Fibroblast of skin of left biceps (primary cell): ENCODE measurements at regions not wholly inside any gene's neighbourhood (a gene's known extent, or its start where the extent isn't known, plus 50 kb on each side); places are given as distances from the start of the nearest gene placed in this dataset.
A peak's percentile ranks its signal among the peaks of the same experiment; 100 is the strongest.

Source experiments
- DNase-seq, 2 experiments: peaks; one replicate each; pipeline ENCODE4 v3.0.0-alpha.2; 2013; ENCODE audit warnings: low read depth in 2 of 2

DNA sequence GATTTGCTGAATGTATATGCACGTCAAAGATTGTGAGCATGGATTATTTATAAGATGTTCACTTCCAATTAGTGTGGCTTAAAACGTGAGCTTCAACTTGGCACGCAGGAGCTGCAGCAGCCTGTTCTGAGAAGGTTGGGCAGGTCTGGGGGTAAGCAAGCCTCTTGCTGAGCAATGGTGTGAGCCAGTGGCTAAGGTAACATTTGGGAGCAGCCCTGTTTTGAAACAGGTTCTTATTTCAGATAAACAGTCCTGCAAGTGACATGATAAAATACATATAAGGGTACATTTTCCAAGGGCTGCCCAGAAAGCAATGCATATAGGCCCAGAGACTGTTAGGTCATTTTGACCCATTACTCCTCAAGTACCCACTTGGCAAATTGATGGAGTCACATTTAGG is 415.3 kb downstream of the ZNF521 start:
- DNase-seq = no peak

DNA sequence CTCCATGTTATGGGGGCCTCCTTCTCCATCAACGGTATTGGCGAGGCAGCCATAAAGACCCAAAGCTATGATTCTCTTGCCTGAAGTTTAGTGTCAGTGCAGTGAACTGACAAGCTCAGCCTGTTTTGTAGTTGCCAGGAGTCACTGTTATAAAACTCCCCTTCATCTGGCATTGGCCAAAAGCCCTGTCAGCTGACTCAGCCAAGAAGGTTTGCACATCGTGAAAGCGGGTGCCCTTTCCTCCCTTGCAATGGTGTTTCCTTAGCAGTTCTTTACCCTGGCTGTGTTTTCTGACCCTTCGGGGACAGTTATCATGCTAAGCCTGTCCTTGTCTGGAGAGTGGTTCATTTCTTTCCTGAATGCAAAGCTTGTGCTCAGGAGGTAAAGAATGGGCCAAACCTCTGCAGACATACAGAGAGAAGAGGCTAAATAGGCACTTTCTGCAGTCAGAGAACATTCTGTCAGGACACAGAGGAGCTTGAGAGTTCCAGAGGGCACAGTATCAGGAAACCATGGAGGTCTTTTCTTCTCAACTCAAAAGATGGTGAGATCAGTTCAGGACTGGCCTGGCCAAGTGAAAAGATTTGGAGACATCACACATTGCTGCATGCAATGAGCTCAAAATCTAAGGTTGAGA is 414.2 kb downstream of the ZNF521 start:
- no peak for DNase-seq

DNA sequence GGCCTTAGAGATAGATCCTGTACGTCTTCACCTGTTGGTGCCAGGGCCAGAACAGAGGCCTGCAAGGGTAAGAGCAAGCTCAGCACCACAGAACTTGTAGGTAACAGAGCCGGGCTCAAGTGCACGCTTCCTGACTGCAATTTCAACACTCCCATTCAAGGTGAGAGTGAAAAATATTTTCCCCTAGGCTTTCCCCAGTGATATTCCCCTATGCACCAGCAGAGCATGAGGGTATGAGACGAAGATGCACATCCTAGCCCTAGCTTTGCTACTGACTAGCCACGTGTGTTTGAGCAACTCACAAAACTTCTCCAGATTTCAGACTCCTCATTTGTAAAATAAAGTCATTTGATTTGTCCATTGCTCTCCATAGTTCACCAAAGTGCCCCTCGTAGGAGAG is 411.6 kb downstream of the ZNF521 start:
- DNase-seq = no peak

DNA sequence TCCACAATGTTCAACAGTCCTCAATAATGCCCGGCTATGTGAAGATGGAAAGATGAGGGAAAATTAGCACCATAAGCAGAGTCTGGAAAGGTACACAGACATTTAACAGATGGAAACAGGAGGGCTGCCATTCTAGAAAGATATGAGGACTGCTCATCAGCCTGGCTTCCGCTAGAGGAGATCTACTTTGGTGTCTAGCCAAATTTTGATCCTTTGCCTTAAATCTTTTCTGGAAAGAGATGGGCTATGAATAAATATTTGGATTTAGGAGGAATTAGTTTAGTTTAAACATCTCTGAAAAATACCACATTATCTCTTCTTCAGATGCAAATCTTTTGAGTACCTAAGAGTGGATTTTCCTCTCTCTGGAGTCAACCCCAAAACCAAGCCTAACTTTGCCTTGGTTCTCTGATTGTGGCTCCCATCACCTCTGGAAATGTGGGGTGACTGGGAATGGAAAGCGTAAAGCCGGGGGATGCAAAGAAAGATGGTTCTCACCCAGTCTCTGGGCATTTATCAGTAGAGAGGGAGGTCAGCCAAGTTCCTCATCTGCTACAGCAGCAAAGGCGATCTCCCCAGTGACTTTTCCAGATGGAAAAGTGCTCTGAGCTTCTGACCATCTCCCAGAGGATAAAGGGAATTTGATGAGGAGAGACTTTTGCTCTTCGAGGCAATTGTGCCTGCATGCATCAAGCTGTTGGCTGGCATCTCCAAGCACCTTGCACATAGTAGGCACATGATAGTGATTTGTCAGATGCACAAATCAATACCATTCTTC is 410.6 kb downstream of the ZNF521 start:
- no peak for DNase-seq

DNA sequence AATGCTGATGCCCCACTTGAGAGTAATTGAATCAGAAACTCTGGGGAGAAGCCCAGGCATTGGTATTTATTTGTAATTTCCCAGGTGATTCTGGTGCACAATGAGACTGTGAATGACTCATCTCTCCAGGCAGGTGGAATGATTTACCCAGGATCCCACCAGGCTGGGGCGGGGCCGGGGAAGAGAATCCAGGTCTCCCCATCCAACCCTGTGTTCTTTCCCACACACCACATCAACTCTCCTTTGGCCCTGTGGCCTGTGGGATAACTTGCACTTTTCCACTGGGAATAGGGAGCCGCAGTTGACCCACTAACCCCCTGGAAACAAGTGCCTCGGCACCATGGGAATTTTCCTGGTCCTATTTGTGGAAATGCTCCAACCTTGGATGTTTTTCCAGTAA is 409.8 kb downstream of the ZNF521 start:
- no peak for DNase-seq

DNA sequence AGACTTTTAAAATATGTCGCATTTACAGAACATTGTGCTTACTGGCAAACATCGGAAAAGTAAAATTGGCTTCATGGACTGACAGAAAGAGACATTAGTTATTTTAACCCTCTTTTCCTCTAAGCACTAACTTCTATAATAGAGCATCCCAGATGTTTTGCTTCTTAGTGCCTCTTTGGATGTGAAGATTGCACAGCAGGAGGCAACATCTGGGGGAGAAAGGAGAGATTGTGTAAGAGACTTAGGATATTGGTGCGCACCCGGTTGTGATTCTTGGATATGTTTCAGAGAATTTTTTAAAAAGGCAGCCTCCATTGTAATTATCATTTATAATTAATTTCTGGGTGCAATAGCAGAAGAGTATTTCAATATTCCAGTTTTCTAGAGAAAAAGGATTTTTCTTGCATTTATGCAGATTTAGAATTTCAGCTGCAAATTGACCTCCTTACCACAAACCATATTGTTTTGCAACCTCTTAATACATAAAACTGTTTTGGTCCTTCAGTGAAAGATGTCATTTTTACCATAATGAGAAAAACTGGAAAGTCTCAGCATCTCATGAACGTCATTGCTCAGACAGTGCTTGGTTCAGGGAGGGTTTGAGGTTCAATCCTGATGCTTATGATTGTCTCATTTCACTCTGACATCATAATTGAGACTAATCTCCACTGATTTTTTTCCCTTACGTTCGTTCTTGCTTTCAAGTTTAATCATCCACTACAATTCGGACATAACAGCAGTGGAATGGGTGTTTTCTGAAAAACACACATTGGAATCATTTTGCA is 404.3 kb downstream of the ZNF521 start:
- no peak for DNase-seq

DNA sequence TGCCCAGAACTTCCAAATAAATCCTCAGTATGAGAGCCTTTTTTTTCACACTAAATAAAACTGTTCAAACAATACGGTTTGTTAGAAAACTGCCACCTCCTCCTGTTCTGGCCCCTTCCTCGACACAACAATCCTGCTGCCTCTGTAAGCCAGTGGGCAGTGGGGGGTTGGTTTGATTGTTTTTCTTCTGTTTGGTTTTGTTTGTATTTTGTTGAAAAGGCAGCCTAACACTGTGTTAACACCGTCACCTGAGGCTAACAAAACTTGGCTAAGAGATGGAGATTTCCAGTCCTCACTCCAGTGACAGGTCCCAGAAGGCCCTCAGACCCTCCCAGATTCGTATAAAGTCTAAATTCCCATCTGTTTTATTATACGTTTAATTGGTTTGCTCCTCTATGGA is 402.1 kb downstream of the ZNF521 start:
- DNase-seq = no peak

DNA sequence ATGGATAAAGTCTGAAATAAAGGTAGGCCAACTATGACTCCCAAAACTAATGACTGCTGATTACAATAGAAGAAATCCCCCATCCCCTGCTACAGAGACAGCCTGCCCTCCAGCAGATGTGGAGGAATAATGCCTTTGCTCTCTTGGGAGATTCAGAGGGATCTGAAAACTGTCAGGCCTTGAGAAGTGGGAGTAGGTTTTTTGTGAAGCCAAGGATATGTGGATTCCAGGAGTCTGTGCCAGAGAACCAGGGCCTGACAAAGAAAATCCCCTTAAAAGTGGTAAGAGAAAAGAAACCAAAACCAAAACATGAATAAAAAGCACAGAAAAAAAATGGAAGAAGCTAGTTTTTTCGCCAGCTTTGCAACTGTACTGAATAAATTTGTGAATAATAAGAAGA is 397.6 kb downstream of the ZNF521 start:
- DNase-seq = no peak

DNA sequence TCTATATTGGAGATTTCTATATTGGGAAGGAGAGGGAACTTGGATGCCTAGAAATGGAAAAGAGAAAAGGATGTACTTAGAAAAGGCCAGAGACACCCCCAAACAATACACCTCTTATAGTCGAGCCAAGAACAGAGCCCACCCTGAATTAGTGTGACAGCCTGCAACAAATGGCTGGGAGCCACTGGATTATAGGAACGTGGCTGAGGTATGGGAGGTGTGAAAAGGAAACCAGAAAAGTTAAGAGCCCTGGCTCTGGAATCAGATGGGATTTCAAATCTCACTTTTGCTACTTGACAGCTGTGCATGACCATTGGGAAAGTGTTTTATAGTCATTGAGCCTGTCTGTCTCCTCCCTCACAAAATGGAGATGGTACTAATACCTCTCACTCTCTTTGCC is 394.0 kb downstream of the ZNF521 start:
- DNase-seq = no peak

DNA sequence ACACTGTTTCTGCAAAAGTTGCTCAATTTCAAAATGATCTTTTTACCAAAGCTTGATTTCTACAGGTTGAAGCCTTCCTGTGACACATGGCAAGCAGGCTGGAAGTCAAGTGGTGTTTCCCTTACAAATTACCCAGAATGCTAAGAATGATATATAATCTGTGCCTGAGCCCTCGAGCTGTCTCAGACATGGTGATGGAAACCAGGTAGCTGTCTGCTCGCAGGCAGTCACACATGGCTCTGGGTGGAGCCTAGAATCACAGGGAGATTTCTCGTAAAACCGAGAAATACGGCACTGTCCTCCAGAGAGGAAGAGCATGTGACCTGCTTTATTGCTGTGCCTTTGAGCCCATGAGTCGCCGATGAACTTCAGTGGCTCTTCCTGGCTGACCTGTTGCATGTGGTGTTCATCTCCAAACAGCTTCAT is 392.9 kb downstream of the ZNF521 start:
- no peak for DNase-seq

DNA sequence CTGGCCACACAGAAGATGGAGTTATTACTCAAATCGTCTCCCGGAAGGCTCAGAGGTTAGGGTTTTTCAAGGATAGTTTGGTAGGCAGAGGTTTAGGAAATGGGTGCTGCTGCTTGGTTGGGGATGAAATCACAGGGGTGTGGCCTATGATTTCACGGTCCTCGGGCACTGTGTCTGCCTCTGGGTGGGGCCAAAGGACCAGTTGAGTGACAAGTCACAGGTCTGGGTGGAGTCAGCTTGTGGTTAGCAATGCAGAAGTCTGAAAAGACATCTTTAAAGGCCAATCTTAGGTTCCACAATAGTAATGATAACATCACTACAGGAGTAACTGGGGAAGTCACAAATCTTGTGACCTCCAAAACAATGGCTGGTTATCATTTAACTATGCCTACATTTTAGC is 387.8 kb downstream of the ZNF521 start:
- no peak for DNase-seq

DNA sequence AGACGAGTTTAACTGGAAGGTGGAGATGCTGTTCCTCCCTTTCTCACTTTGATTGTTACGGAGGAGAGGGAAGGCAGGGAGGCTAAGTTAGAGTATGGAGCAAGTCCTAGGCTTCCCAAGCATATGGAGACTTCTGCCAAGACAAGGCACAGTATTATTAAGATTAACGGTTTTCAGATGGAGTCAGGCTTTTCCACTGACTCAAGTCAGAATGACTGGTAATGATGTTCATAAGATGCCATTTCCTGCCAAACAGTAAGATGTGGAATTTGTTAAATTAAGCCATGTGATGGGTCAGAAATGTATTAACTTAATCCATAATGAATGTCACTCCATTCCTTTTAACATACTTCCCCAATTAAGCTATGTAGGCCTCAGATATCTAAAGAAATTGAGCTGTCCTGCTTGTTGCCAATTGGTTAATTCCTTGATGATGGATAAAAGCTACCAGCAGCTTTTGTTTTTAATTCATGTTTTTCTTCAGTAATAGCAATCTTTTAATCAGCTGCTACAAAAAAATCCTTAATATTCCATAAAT is 383.7 kb downstream of the ZNF521 start:
- peak; percentile 88 for DNase-seq

DNA sequence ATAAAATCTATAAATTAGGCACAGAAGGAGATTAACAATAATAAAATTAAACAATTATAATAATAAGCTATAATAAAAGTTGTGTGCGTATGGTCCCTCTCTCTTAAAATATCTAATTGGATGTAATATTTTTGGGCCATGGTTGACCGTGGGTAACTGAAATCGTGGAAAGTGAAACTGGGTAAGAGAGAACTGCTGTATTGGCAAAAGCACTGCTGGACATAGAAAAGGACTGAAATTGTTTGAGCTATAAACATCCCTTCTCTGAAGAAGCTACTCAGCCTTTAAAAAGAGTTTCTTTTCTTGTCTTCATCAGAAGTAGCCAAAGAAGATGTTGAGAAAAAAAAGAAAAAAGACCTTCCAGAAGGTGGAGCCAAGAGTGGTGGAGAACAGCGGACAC is 379.4 kb downstream of the ZNF521 start:
- no peak for DNase-seq

DNA sequence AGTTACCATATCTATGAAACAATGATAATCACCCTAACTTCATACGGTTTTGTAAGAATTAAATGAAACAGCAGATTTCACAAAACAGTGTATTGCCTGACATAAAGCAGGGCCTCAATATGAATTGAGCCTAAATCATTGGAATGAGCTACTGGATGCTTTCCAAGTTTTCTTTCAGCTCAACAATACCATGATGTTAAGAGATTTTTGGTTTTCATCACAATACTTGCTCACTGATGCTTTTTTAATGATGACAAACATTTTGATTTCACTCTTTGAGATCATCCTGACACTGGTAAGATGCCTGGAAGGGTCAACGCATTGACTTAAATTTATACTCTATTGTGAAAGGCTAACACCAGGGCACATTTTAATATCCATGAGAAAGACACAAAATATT is 377.5 kb downstream of the ZNF521 start:
- DNase-seq = no peak

DNA sequence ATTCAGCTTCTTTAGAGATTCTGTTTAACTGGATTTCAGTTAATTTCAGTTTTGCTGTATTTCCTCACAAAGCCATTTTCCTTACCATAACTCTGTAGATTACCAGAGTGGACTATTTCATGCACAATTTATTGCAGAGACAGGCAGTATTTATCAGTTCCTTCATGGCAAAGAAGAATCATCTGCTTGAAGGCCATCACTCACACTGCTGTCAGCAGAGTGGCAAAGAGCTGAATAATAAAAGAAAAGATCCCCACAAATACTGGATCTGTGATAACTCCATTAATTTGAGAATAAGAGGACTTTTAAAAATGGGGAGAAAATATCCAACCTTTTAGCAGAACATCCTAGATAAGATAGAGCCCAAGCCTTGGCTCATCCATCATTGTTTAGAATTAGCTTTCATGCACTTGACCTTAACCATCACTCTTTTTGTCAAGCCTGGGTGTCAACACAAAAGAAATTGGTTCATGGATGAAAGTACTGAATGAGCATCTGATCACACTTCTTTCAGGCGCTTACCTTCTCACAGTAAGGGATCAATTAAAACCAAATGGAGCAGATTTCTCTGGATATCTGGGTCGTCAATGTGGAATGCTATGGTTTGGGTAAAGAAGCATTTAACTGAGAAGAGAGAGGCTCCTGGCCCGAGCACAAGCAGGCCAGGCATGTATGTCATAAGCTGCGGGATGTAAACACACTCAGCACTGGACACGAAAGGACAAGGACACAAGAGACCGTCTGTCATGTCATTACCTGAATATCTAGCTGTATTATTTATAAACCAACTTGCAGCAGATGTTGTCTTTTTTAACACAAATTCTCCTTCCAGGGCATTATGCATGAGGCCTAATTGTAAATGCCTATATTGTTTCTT is 376.2 kb downstream of the ZNF521 start:
- no peak for DNase-seq

DNA sequence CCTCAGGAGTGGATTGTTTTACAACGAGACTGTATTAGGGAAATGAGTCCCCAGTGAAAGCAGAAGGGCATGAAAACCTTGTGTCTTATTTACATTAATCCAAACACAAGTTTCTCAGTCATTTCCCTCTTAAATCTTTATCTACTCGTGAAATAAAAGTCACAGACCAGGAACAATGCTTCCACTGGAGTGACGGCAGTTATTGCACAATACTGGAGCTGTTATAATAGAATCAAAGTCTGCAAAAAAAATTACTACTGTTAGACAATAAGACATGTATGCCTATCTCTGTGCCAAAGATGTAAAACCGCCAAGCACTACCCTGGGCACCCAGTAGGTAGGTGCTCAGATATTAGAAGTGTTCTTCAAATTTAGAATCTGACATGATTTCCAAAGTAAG is 375.5 kb downstream of the ZNF521 start:
- no peak for DNase-seq

DNA sequence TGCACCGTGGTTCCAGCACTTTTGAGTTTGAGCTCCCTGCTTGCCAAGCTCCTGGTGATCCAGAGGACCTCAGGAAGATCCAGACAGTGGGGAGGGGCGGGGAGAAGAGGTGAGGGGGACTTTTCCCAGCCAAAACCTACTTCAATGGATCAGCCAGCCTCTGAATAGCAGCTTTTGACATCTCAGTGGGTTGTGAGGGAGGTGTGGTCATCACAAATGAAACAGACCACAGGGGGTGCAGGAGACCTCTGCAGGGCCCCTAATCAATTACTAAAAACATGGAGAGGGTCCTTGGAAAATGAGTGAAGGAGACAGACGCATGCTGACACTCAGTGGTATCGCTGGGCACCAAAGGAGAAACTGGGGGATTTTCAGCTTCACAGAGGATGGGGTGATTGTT is 372.7 kb downstream of the ZNF521 start:
- DNase-seq = no peak

DNA sequence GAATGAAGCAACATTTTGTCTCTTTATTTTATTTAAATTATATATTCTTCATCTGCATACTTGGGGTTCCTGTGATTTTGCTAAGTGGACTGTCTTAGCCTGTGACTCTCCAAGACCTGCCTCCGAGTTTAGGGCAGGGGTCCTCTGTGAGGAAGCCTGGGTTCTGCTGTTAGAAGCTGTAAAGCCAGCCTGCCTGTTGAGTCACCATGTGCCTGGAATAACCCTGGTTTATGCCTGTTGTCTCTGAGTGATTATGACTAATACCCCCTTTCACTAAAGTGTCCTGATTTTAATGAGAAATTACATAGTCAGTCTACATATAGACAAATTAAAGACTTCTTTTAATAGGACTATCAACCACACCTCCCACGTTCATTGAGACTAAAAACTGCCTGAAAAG is 369.1 kb downstream of the ZNF521 start:
- no peak for DNase-seq

DNA sequence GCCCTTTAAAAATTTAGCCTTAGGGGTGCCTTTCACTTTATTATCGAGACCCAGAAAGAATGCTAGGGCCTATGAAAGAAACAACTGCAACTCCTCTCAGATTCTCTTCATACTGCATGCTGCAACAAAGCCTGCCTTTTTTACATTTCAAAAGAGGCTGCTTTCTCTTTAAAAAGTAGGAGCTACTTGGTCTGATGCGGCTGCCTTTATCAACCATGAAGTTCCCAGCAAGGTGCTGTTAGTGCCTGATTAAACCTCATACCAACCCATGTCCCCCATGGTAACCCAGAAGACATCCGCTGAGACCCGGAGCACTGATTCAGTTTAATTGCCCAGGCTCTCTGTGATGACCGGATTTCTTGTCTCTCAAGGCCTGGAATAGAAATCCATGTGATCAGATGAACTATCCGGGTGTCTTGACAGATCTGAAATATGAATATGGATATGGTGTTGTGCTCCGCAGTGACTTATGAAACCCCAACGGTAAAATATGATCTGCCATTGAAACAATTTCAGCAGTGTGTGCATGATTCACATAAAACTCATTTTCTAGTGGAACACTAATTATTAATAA is 368.3 kb downstream of the ZNF521 start:
- DNase-seq = no peak

DNA sequence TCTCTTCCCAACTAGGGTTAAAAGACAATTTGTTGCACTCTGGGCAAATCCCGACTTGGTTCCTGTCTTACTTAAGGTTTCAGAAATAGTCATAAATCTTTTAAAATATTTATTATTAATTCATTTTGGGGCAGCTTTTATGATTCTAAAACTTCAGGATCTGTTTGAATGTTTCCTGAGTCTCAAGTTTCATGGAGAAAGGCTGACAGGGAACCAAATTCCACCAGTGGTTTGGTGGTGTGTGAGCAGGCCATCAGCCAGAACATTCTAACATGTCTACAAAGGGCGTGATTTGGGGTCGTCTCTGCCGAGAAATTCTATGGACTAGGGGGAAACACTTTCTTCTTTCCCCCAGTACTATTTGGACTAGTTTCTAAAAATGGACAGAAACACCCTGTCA is 366.4 kb downstream of the ZNF521 start:
- DNase-seq = no peak

DNA sequence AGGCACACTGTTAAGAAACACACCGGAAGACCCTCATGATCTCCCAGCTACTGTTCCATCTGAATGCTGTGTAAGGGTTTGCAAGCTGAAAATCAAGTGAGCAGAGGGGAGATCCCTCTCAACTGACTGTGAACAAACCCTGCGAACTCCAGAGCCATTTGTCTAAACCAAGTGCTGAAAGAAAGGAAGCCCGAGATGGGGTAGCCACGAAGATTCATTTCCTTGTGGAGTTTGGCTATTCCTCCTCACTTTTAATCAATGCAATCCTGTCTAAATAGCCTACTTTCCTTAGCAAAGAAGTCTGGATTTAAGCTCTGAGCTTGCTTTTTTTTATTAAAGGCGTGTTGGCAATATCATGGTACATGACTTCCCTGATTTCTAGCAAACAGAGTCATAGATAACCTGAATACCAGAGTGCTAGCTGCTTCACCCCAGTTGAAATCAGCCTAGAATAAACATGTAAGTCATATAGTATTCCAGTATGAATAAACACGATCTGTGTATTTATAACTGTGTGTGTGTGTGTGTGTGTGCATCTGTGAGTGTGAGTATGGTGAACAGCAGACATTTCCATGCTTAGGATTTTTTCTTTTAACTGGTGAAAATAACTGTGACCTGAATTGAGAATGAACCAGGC is 365.2 kb downstream of the ZNF521 start:
- no peak for DNase-seq
